Fibroblast of skin of right biceps (primary cell): ENCODE measurements at regions not wholly inside any gene's neighbourhood (a gene's known extent, or its start where the extent isn't known, plus 50 kb on each side); places are given as distances from the start of the nearest gene placed in this dataset.
A peak's percentile ranks its signal among the peaks of the same experiment; 100 is the strongest.

Experiments used
- DNase-seq: peaks from one replicate; pipeline ENCODE4 v3.0.0-alpha.2; 2013

- no peak for DNase-seq
These were observed 161.5 kb downstream of the NRIP1 start for GRCh38 chr21:14903172-14903865.

GRCh38 chr21:14901482-14901958, 163.3 kb downstream of the NRIP1 start:
- peak; percentile 92 for DNase-seq

GRCh38 chr21:14900611-14901010, 164.2 kb downstream of the NRIP1 start:
- peak; percentile 68 for DNase-seq

DNA sequence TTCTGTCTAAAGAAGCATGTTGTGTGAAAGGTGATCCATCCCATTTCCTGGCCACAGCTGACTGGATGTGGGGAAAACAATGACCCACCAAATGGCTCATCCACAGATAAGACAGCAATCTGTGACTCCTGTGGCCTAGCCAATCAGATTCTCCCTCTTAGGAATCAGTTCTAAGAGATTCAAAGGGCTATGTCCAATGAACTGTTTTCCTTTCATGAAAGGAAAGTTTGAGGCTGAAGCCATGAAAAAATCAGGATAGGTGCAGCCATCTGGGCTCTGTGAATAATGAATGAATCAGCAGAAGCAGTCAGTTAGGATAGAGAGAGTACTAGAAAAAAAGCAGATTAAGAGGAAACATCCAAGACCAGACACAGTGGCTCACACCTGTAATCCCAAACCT, 164.7 kb downstream of the NRIP1 start:
- peak; percentile 68 for DNase-seq

DNA sequence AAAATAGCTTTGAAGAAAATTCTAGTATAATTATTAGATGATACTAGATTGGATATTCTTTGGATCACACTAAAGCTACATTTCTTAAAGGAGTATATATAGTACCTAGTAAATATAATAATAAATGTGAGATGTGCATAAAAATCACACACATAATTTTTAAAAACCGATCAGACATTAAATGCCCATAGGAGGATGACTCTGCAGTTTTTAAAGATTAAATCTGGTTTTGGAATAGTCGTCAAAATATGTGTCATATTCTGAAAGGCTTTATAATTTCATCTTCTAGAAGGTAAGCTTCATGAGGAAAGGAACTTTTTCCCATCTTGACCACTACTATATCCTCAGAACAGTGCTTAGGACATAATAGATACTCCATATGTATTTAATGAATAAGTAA, 169.0 kb downstream of the NRIP1 start:
- no peak for DNase-seq

DNA sequence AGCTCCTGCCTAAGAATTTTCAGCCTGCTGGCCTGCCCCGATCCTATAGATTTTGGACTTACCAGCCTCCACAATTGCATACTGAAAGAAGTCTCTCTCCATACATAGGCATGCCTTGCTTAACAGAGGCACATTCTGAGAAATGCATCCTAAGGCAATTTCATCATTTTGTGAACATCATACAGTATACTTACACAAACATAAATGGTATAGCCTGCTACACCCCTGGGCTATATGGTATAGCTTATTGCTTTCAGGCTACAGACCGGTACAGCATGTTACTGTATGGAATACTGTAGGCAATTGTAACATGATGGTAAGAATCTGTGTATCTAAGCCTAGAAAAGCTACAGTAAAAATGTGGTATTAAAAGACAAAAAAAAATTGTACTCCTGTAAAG, 174.7 kb downstream of the NRIP1 start:
- DNase-seq, result no peak

GRCh38 chr21:14889080-14889810, 175.6 kb downstream of the NRIP1 start:
- peak; percentile 77 for DNase-seq

DNA sequence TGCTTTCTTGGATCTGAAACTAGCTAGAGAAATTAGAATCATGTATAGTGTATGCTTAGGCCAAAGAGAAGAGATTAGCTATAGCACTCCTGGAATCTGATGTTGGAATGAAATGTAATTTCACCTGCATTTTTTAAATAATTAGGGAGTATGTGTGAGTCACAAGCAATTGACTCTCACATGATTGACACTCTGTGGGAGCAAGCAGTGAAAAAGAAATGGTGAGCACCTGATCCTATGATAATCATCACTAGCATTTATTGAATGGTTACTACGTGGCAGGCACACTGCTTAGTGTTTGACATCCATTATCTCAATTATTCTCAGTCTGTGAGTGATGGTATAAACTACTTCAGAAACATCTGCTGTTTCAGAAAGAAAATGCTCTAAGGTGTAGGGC, 176.6 kb downstream of the NRIP1 start:
- DNase-seq, result no peak

DNA sequence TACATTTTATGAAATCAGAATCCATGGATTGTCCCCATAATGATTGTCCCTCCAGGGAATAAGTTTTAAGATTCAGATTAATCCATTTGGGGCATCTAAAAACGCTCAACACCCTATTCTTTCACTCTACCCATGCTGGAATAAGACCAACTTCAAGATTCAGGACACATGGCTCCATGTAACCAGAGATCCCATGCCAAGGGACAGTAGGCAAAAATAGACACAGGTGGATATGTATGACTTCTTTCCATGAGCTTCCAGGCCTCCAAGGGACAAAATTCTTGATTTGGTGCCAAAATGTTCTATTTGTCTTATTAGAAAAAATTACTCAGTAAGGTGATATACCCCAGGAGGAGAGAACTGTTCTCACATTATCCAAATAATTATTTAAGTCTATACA, 178.8 kb downstream of the NRIP1 start:
- no peak for DNase-seq

DNA sequence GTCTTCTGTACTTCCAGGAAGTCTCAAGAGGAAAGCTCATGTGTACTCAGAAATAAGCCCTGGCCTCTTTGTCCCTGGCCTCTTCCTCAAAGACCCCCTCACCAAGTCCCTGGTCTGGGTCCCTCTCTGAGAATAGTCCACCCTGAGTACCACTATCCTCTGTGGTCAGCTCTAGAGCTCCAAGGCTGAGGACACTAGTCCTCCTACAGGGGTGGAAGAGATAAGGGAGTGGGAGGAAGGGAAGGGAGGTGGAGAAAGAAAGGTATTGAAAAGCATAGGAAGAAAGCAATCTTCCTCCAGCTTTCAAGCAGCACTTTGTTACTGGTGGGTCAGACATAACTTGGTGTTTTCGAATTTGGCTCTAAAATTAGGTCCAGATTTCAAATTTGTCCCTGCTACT, 181.4 kb downstream of the NRIP1 start:
- no peak for DNase-seq

DNA sequence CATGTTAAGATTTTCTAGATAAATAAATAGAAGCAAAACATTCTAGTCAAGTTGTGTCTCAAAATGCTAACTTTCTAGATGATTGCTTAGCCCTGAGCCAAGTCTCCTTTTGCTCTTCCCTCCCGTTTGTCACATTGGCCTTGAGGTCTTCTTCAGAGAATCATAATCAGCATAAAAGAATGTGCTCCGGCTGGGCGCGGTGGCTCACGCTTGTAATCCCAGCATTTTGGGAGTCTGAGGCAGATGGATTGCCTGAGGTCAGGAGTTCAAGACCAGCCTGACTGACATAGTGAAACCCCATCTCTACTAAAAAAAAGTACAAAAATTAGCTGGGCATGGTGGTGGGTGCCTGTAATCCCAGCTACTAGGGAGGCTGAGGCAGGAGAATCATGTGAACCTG, 182.3 kb downstream of the NRIP1 start:
- peak; percentile 32 for DNase-seq

DNA sequence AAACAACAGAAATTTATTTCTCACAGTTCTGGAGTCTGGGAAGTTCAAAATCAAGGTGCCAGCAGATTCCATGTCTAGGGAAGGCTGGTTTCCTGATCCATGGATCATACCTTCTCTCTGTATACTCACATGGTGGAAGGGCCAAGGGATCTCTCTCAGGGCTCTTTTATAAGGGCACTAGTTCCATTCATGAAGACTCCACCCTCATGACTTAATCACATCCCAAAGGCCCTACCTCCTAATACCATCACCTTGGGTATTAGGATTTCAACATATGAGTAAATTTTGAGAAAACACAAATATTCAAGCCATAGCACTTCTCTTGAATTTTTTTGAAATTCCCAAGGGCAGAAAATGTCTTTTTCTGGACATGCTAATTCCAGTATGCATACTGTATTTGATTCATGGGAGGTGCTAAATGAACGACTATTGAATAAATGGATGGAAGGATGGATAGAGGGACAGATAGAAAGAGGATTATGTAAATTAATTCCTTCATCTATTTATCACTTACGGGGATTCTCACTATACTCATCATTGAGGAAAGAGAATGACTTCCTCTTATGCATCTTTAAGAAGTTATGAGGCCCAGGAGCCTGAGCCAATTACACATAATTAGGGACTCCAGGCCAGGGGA, 182.8 kb downstream of the NRIP1 start:
- no peak for DNase-seq

DNA sequence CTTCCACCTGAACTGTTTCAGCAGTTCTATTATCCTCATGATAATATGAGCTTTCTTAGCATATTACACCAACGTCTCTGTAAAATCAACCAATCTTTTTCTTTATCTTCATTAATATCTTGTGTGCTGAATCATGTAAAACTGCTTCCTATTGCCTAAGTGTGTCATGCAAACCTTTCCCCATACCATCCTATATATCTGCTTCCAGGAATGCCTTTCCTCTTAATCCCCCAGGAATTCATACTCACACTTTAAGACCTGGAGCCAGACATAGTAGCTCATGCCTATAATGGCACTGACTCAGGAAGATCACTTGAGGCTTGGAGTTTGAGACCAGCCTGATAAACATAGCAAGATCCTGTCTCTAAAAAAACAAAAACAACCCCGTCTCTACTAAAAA, 183.9 kb downstream of the NRIP1 start:
- peak; percentile 95 for DNase-seq

DNA sequence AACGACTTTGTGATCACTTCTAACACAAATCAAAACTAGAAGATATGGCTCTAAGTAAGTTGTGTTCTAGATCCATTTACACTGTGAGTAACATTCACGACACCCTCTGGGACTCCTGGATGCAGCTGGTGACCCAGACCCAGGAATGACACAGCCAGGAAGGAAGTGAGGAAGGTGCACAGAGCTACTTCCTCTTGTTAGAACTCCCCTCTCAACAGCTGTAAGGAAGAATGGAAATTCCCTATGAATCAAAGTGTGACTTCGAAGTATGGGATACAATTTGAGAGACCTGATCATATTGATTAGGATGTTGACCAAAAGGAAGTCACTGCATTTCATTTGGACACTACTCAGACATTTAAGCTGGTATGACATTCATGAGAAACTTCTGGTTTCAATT, 185.3 kb downstream of the NRIP1 start:
- DNase-seq, result no peak

GRCh38 chr21:14878971-14879370, 185.8 kb downstream of the NRIP1 start:
- DNase-seq, result no peak

GRCh38 chr21:14877581-14878228, 187.1 kb downstream of the NRIP1 start:
- peak; percentile 81 for DNase-seq

- no peak for DNase-seq
These were observed 188.3 kb downstream of the NRIP1 start for GRCh38 chr21:14876524-14876840.

GRCh38 chr21:14875704-14876523, 188.9 kb downstream of the NRIP1 start:
- peak; percentile 20 for DNase-seq

DNA sequence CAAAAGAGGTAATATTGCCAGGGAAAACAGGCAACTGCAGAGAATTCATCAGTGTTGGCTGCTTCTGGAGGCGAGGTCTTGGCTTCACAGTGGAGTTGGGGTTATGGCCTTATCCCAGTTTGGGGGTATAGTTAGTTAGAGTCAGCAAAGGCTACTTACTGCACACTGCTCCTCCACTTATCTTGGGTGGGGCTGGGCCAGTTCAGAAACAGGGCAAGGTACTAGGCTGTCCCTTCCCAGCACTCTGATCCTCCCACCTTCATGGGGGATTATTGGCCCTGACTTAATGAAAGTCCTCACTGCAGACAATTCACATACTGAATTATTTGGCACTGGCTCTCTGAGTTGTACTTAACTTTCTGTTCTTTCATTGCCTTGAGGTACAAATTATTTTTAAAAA, 189.6 kb downstream of the NRIP1 start:
- no peak for DNase-seq

GRCh38 chr21:14874379-14874778, 190.4 kb downstream of the NRIP1 start:
- no peak for DNase-seq

- DNase-seq, result no peak
These were observed 192.9 kb downstream of the NRIP1 start for GRCh38 chr21:14871861-14872260.

GRCh38 chr21:14870853-14871149, 194.0 kb downstream of the NRIP1 start:
- DNase-seq, result no peak
